Stimulated activated CD8-positive, alpha-beta memory T cell treated with anti-CD3 and anti-CD28 coated beads, Interleukin-4, amount 100 ng/mL, for 4 hours (primary cell): ENCODE measurements at regions not wholly inside any gene's neighbourhood (a gene's known extent, or its start where the extent isn't known, plus 50 kb on each side); places are given as distances from the start of the nearest gene placed in this dataset.
"Not testable (repeated sequence)": the region's sequence is repeated elsewhere in the genome, so short reads cannot be mapped to it uniquely, and the experiment has no call there.

ENCODE experiments used
- DNase-seq, 2 donors: peaks; one replicate each; pipeline ENCODE4 v3.0.0-alpha.2; 2020; ENCODE audit warnings: low read depth in 2 of 2, low spot score in 1 of 2

GRCh38 chr5:68116408-68116807 lies 99.1 kb upstream of the PIK3R1 start:
- no peak for DNase-seq

- no peak for DNase-seq
Observed at GRCh38 chr5:68115584-68115983, 100.0 kb upstream of the PIK3R1 start.

GRCh38 chr5:68114378-68115040 lies 101.0 kb upstream of the PIK3R1 start:
- DNase-seq, result no peak

GRCh38 chr5:68112658-68113057 lies 102.9 kb upstream of the PIK3R1 start:
- no peak for DNase-seq

GRCh38 chr5:68110894-68111293 lies 104.7 kb upstream of the PIK3R1 start:
- DNase-seq, result no peak

GRCh38 chr5:68110264-68110663 lies 105.3 kb upstream of the PIK3R1 start:
- no peak for DNase-seq

- DNase-seq, result not testable (repeated sequence)
Observed at GRCh38 chr5:68104217-68104616, 111.3 kb upstream of the PIK3R1 start.

- not testable (repeated sequence) for DNase-seq
Observed at GRCh38 chr5:68103297-68103696, 112.3 kb upstream of the PIK3R1 start.

- DNase-seq, result no peak
Observed at GRCh38 chr5:68099327-68099726, 116.2 kb upstream of the PIK3R1 start.

GRCh38 chr5:68093455-68094159 lies 121.9 kb upstream of the PIK3R1 start:
- no peak for DNase-seq

GRCh38 chr5:68088302-68088701 lies 127.3 kb upstream of the PIK3R1 start:
- DNase-seq, result no peak

- DNase-seq, result no peak
Observed at GRCh38 chr5:68087866-68088265, 127.7 kb upstream of the PIK3R1 start.

GRCh38 chr5:68086857-68087256 lies 128.7 kb upstream of the PIK3R1 start:
- DNase-seq, result no peak

GRCh38 chr5:68086439-68086838 lies 129.1 kb upstream of the PIK3R1 start:
- no peak for DNase-seq

- no peak for DNase-seq
Observed at GRCh38 chr5:68084396-68084795, 131.2 kb upstream of the PIK3R1 start.

- no peak for DNase-seq
Observed at GRCh38 chr5:68080282-68081050, 135.1 kb upstream of the PIK3R1 start.

- DNase-seq, result no peak
Observed at GRCh38 chr5:68077349-68077894, 138.1 kb upstream of the PIK3R1 start.

GRCh38 chr5:68074633-68075032 lies 140.9 kb upstream of the PIK3R1 start:
- no peak for DNase-seq

GRCh38 chr5:68074048-68074632 lies 141.4 kb upstream of the PIK3R1 start:
- no peak for DNase-seq

- DNase-seq, result no peak
Observed at GRCh38 chr5:68071736-68072135, 143.8 kb upstream of the PIK3R1 start.

GRCh38 chr5:68071282-68071632 lies 144.3 kb upstream of the PIK3R1 start:
- no peak for DNase-seq
